ENCODE measurements at regions not wholly inside any gene's neighbourhood (a gene's known extent, or its start where the extent isn't known, plus 50 kb on each side); places are given as distances from the start of the nearest gene placed in this dataset.

- no peaks in the 10 kb centered on the region for H3K36me3 ChIP-seq (replicated peaks in 1 of 2; ENCODE audit: insufficient read depth in 1 of 2, low read depth in 2 of 2)
- H3K4me3 ChIP-seq, result no peak overlapping the region
- H3K9me3 ChIP-seq, result no peaks in the 10 kb centered on the region
- H3K27me3 ChIP-seq, result no peaks in the 10 kb centered on the region
- H3K27ac ChIP-seq, result no peak overlapping the region
- no peaks in the 10 kb centered on the region for H3K4me1 ChIP-seq
- no peak for TF ChIP-seq CTCF (IDR thresholded peaks at IDR 0.05)
- no peak for TF ChIP-seq POLR2A (IDR thresholded peaks at IDR 0.05)
- WGBS, 2 donors, result 72 to 79% methylated on average over 11 to 13 of the region's 13 CpGs
- no peak for ATAC-seq
- intact Hi-C loops (cut with DNase I), result no loop called here
- DNase-seq, result no peak
Observed at GRCh38 chr13:78934336-78934735, 275.4 kb upstream of the OBI1 start.

GRCh38 chr13:78915015-78915414 lies 256.1 kb upstream of the OBI1 start:
- Histone ChIP-seq H3K9me3 (no peaks in the 10 kb centered on the region), H3K27me3 (no peaks in the 10 kb centered on the region), H3K4me1 (no peaks in the 10 kb centered on the region), H3K36me3 (replicated peaks in 1 of 2; ENCODE audit: insufficient read depth in 1 of 2, low read depth in 2 of 2) (no peaks in the 10 kb centered on the region), H3K27ac (no peak overlapping the region), H3K4me3 (no peak overlapping the region)
- 65 to 69% methylated on average over 4 of the region's 4 CpGs for WGBS, 2 donors
- TF ChIP-seq CTCF (IDR thresholded peaks at IDR 0.05), result no peak
- TF ChIP-seq POLR2A (IDR thresholded peaks at IDR 0.05), result no peak
- intact Hi-C loops (cut with DNase I), result no loop called here
- DNase-seq, result no peak
- ATAC-seq, result no peak

- DNase-seq, result no peak
- Histone ChIP-seq H3K27me3 (no peaks in the 10 kb centered on the region), H3K4me1 (no peaks in the 10 kb centered on the region), H3K36me3 (replicated peaks in 1 of 2; ENCODE audit: insufficient read depth in 1 of 2, low read depth in 2 of 2) (no peaks in the 10 kb centered on the region), H3K9me3 (no peaks in the 10 kb centered on the region), H3K27ac (no peak overlapping the region), H3K4me3 (no peak overlapping the region)
- WGBS, 2 donors, result 58 to 59% methylated on average over 3 of the region's 3 CpGs
- intact Hi-C loops (cut with DNase I), result no loop called here
- no peak for ATAC-seq
- TF ChIP-seq POLR2A (IDR thresholded peaks at IDR 0.05) (no peak), CTCF (IDR thresholded peaks at IDR 0.05) (no peak)
Observed at GRCh38 chr13:78913656-78914055, 254.7 kb upstream of the OBI1 start.

GRCh38 chr13:78910147-78910546 lies 251.2 kb upstream of the OBI1 start:
- H3K4me3 ChIP-seq, result no peak overlapping the region
- ATAC-seq (no peak), DNase-seq (no peak)
- 55 to 63% methylated on average over 7 of the region's 7 CpGs for WGBS, 2 donors
- no peaks in the 10 kb centered on the region for H3K27me3 ChIP-seq
- no peaks in the 10 kb centered on the region for H3K36me3 ChIP-seq (replicated peaks in 1 of 2; ENCODE audit: insufficient read depth in 1 of 2, low read depth in 2 of 2)
- H3K4me1 ChIP-seq, result no peaks in the 10 kb centered on the region
- intact Hi-C loops (cut with DNase I), result no loop called here
- TF ChIP-seq CTCF (IDR thresholded peaks at IDR 0.05) (no peak), POLR2A (IDR thresholded peaks at IDR 0.05) (no peak)
- no peaks in the 10 kb centered on the region for H3K9me3 ChIP-seq
- no peak overlapping the region for H3K27ac ChIP-seq

- Histone ChIP-seq H3K36me3 (replicated peaks in 1 of 2; ENCODE audit: insufficient read depth in 1 of 2, low read depth in 2 of 2) (no peaks in the 10 kb centered on the region), H3K9me3 (no peaks in the 10 kb centered on the region), H3K27ac (no peak overlapping the region), H3K4me1 (no peaks in the 10 kb centered on the region), H3K4me3 (no peak overlapping the region), H3K27me3 (no peaks in the 10 kb centered on the region)
- DNase-seq (no peak), ATAC-seq (no peak)
- WGBS, 2 donors, result 15 to 20% methylated on average over 4 of the region's 4 CpGs
- intact Hi-C loops (cut with DNase I), result no loop called here
- TF ChIP-seq POLR2A (IDR thresholded peaks at IDR 0.05), result no peak
- TF ChIP-seq CTCF (IDR thresholded peaks at IDR 0.05), result no peak
Observed at GRCh38 chr13:78909276-78909675, 250.3 kb upstream of the OBI1 start.
